HPDE6-E6E7 (cell line): ENCODE measurements at regions not wholly inside any gene's neighbourhood (a gene's known extent, or its start where the extent isn't known, plus 50 kb on each side); places are given as distances from the start of the nearest gene placed in this dataset.

Source experiments
- DNase-seq: peaks from one replicate; pipeline ENCODE4 v3.0.0; 2011; ENCODE audit warnings: missing footprints; ENCODE audit errors: extremely low spot score

DNA sequence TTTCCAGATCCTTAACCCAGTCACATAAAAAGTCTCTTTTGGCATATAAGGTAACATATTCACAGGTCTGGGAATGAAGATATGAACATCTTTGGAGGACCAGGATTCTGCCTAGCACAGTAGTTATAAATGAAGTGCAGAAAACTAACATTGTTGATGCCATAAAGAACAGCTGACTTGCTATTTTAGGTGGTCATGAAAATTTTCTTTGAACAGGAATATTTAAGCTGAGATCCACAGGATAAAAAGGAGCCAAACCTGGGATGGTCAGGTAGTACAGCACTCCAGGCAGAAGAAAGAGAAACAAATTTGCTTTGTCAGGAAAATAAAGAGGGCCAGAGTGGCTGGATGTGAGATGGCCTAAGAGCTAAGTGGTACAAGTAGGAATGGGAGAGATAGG lies 80.0 kb downstream of the CENPW start:
- no peak for DNase-seq

DNA sequence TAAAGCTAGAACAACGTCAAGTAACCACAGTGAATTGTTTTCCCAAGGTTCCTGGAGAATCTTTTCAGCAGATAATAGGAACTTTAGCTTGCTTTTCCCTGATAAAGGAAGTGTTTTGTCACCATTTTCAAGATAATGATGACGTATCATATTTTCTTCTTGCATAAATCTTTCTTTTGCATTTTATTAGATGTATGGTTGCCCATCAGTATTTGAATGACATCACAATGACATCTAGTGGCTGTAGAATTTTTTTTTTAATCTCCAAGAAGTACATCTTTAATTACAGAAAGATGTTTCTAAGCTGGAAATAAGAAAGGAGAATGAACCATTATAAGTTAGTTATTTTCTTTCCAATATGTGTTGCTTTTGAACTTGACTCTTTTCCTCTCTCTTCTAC lies 83.0 kb downstream of the CENPW start:
- DNase-seq = no peak

DNA sequence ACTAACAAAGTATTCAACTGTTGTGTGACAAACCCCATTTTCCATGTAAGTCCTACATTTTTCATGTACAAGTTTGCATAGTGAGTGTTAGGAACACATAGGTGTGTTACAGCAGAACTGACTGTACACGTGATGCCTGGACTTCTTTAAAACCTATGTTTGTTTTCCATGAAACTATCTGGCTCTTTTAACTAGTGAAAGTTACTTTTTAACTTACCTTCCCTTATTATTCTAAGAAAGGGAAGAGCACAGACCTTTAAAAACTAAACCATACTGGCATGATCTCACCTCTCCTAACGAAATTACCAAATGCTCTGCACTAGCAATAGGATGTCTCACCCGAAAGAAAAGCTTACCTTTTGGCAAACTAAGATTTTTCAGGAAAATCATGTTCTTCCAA lies 87.8 kb downstream of the CENPW start:
- no peak for DNase-seq

GRCh38 chr6:126429866-126430265 lies 90.0 kb downstream of the CENPW start:
- no peak for DNase-seq

DNA sequence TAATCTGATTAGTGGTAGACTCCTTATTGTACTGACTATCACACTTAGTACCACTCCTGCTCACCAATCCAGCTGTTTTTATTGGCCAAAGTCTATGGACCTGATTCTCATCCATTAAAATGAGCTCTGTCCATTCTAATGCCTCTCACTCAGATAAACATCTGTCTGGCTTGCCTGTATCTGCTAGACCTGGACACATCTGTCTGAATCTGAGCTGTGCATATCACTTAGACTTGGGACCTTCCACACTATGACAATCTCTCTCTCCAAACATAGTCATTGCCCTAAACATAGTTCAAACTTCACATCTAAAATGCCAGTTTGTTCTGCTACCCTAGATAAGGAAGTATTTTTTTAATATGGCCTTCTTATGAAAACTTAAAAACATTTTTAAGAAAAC lies 92.6 kb downstream of the CENPW start:
- no peak for DNase-seq

- DNase-seq = no peak
Observed at GRCh38 chr6:126433927-126434326, 94.0 kb downstream of the CENPW start.

DNA sequence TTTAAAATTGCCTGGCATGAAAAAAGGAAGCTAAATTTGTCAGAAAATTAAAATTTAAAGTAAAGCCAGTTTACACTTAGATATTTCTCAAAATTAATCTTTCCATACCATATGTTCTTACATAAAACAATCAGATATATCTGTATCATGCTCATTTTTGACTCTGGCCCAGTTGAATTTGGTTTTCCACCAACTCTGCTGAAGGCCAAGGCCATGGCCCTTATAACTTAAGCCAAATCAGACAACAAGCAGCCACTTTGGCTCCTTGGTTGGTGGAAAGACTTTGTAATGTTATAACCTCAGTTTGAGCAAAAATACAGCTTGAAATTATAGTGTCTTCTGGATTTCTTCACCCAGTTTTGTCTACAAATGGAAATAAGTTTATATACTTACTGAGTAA lies 97.3 kb downstream of the CENPW start:
- DNase-seq = no peak

DNA sequence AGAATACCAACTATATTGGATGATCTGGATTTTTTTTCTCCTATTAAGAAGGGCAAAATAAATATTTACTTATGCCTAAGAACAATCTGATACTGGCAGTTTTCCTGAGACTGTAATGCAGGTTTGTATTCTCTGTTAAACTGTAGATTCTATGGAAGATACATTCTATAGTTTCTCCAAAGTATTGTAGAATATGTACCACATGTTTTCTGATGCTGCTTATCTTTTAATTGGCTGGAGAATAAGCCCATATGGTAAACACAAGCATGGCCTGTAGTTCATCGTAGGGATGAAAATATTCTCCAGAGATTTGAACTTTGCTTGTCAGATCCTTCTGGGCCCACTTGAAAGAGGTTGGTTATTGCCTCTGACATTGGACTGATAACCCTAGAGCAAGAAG lies 99.1 kb downstream of the CENPW start:
- no peak for DNase-seq

GRCh38 chr6:126440923-126441322 lies 101.0 kb downstream of the CENPW start:
- DNase-seq = no peak

DNA sequence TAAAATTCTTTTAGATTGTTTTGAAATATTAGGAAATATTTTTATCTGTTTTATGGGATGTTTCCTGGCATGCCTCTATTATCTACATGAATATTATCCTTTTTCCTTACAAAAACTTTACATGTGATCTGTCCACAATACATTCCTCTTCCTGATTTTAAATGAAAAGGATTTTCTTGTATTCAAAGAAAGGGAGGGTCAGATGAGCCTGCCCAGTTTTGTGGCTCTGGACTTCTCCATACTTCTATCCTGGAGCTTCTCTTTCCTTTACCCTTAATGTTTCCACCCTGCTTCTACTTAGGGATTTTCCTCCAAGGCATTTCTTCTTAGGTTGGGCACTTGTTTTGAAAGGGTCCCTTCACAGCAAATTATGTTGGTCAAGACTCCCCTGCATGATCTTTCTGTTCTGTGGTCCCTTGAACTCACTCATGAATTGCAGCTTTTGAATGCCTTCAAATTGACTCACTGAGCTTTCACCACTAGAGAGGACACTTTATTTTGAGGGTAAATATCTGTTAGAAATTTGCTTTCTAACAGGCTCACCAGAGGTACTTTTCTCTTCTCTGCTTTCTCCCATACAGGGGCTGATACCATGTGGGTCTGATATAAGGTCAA lies 104.9 kb downstream of the CENPW start:
- DNase-seq = no peak

DNA sequence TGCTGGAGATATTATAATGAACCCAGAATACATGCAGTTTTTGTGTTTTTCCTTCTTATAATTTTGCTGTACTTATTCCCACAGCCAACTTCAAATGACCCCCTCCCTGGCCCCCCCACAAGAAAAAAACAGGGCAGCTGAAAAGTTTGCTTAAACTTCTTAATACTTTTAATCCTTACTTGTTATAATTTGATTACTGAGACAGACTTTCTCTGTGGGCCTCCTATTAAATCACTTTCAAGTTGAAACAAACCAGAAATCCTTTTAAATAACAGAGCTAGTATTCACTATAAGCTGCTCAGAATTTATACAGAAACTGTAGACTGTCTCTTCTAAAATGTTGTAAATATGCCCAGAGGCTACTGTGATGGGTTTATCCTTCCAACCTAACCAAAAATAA lies 106.3 kb downstream of the CENPW start:
- DNase-seq = no peak

- no peak for DNase-seq
Observed at GRCh38 chr6:126447367-126447766, 107.5 kb downstream of the CENPW start.

DNA sequence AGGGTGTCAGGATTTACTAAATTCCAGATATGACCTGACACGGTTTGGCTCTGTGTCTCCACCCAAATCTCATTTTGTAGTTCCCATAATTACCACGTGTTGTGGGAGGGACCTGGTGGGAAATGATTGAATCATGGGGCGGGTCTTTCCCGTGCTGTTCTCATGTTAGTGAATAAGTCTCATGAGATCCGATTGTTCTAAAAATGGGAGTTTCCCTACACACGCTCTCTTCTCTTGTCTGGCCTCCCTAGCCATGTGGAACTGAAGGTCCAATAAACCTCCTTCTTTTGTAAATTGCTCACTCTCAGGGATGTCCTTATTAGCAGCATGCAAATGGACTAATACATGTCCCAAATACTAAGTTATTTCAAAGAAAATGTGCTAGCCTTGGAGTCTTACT lies 121.1 kb downstream of the CENPW start:
- DNase-seq = no peak

DNA sequence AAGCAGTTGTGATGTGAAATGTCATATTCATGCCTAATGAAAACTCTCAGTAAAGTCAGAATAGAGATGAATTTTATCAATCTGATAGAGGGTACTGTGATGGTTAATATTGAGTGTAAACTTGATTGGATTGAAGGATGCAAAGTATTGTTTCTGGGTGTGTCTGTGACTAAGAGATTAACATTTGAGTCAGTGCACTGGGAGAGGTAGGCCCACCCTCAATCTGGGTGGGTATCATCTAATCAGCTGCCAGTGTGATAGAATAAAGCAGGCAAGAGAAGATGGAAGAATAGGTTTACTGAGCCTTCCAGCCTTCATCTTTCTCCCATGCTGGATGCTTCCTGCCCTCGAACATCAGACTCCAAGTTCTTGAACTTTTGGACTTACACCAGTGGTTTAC lies 124.3 kb downstream of the CENPW start:
- DNase-seq = no peak

GRCh38 chr6:126475449-126475848 lies 135.5 kb downstream of the CENPW start:
- DNase-seq = no peak

- no peak for DNase-seq
Observed at GRCh38 chr6:126477678-126478077, 137.8 kb downstream of the CENPW start.

- no peak for DNase-seq
Observed at GRCh38 chr6:126480268-126480667, 140.4 kb downstream of the CENPW start.

DNA sequence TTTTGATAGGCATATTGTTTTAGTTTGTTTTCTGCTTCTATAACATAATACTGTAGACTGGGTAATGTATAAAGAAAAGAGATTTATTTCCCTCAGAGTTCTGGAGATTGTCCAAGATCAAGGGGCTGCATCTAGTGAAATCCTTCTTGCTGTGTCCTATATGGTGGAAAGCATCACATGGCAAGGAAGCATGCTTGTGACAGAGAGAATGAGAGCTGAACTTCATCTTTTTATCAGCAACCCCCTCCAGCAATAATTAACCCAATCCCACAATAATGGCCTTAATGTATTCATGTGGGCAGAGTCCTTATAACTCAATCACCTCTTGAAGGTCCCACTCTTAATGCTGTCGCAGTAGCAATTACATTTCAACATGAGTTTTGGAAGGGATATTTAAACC lies 141.4 kb downstream of the CENPW start:
- no peak for DNase-seq

- no peak for DNase-seq
Observed at GRCh38 chr6:126504792-126505191, 164.9 kb downstream of the CENPW start.

GRCh38 chr6:126513198-126513597 lies 173.3 kb downstream of the CENPW start:
- DNase-seq = no peak

DNA sequence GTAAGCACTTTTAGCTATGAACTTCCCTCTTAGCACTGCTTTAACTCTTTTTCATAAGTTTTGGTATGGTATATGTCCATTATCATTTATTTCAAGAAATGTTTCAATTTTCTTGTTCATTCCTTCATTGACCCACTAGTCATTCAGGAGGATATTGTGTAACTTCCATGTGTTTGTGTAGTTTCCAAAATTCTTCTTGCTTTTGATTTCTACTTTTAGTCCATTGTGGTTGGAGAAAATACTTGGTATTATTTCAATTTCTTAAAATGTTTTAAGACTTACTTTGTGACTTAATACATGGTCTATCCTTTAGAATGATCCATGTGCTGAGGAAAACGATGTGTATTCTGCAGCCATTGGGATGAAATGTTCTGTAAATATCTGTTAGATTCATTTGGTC lies 176.5 kb downstream of the CENPW start:
- no peak for DNase-seq

GRCh38 chr6:126524811-126525326 lies 185.0 kb downstream of the CENPW start:
- DNase-seq = no peak

DNA sequence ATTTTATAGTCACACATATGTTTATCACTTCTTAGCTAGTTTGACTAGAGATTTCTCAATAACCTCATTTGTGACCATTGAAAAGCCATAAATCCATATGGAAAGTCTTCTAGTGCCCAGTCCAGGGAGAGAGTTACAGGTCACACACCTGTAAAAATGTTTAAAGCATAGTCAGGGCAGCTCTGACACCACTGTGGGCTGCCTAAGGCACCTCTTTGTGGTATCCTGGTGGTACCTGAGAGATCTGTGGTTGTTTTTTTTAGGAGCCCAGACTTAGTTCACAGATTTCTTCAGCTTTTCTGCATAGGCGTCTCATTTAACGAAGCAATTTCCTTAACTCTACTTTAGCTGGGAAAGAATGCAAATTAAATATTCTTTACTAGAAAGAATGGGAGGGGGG lies 186.6 kb downstream of the CENPW start:
- no peak for DNase-seq

DNA sequence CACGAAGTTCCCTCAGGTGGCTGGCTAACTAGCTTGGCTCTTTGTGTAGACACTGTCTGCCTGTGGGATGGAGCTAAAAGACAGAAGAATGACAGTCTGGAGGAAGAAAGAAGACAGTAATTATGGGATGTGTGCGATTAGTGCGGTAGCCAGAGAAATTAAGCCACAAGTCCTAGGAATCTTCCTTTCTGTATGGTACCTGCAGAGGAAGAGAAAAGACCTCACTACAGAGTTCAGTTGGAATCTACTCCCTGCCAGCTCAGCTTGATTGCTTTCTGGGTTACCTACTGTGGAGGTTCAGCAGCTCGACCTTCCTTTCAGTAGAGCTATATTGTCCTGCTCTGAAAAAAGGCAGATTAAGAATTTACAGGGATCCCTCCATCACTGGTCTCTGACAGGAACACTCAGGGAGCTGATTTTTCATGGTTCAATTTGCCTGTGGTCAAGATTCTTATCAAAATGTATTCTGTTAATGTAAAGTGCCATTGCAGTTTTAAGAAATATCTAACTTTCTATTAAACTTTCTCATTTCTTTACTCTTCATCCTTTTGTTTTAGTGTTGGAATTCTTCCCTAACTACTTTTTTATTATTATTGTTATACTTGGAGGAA lies 187.2 kb downstream of the CENPW start:
- no peak for DNase-seq
